ENCODE measurements at regions not wholly inside any gene's neighbourhood (a gene's known extent, or its start where the extent isn't known, plus 50 kb on each side); places are given as distances from the start of the nearest gene placed in this dataset.
"Not testable (repeated sequence)": the region's sequence is repeated elsewhere in the genome, so short reads cannot be mapped to it uniquely, and the experiment has no call there.

DNA sequence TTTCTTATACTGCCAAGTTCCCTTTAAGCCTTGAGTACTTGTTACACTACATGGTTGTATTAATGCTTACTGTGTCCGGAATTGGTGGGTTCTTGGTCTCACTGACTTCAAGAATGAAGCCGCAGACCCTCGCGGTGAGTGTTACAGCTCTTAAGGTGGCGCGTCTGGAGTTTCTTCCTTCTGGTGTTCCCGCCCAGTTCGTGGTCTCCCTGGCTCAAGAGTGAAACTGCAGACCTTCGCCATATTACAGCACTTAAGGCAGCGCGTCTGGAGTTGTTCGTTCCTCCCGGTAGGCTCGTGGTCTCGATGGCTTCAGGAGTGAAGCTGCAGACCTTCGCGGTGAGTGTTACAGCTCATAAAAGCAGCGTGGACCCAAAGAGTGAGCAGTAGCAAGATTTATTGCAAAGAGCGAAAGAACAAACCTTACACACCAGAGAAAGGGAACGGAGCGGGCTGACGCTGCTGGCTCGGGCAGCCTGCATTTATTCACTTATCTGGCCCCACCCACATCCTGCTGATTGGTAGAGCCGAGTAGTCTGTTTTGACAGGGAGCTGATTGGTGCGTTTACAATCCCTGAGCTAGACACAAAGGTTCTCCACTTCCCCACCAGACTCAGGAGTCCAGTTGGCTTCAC, 1171.3 kb upstream of the B3GALT2 start:
- DNase-seq, result not testable (repeated sequence)

DNA sequence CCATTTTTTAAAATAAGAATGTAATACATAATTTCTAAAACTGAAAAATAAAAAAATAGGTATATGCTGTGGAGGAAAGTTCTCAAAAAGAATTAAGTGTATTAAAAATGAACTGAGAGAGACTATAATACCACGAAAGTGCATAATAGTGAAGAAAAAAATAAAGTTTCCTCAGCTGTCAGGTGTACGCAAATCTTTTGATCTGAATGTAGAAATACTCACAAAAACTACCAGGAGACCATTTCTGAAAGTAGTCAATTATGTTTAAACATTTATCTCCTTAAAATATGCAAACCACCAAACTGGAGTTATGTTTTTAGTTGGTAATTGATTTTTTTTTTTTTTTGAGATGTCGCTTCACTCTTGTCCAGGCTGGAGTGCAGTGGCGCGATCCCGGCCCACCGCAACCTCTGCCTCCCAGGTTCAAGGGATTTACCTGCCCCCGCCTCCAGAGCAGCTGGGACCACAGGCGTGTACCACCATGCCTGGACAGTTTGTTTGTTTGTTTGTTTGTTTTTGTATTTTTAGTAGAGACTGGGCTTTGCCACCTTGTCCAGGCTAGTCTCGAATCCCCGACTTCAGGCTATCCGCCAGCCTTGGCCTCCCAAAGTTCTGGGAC, 1169.2 kb upstream of the B3GALT2 start:
- DNase-seq, result no peak

DNA sequence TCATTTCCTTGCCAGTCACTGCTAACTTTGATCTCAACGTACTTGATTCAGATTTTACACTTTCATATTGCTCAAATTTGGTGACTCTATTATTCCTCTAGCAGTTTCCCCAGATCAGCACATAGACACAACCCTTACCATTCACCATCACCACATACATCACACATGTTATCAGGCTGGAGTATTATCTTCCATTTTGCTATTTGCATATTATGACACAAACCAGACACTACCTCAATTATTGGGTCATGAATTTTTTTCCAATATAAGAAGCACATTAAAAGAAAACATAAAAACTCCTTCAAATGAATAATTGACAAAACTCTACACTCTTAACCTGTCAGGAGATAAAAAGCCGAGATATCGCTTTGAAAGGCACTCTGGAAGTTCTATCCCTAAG, 1166.7 kb upstream of the B3GALT2 start:
- DNase-seq, result no peak

DNA sequence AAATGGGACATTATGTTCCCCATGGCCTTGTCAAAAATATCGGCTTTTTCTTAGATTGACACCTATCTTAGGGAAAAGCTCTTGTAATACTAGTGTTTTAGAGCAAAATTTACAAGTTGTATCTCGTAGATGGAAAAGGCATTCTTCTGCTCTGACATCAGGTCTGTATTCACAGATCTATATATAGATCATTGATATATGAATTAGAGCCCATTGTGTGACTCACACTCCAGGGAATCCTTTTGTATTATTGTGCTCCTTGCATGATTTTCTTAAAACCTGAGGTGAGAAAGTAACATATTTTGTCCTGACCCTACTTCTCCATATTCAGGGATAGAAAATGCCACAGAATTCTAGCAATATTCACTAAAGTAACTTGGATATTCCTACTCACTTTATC, 1160.8 kb upstream of the B3GALT2 start:
- no peak for DNase-seq

DNA sequence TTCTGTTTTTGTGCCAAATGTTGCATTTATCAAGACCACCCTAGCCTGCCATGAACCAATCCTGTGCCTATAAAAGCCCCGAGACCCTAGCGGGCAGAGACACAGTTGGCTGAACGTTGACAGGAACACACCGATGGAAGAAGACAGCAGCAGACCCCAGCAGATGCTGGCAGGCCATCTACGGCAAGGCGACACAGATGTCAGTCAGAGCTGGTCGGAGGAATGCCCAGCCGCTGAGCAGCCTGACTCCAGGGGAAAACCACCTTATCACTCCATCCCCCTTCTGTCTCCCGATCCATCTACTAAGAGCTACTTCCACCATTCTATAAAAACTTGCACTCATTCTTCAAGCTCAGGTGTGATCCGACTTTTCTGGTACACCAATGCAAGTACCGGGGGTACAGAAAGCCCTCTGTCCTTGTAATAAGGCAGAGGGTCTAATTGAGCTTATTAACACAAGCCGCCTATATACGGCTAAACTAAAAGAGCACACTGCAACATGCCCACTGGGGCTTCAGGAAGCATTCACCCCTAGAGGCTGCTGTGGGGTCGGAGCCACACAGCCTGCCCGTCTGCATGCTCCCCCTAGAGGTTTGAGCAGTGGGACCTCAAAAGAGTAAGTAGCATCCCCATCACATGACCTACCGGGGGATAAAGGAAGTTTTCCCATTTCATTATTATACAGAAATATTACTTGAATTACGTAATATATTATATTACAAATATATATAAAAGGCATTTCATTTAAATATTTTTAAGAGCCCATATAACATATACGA, 1156.3 kb upstream of the B3GALT2 start:
- DNase-seq, result no peak

DNA sequence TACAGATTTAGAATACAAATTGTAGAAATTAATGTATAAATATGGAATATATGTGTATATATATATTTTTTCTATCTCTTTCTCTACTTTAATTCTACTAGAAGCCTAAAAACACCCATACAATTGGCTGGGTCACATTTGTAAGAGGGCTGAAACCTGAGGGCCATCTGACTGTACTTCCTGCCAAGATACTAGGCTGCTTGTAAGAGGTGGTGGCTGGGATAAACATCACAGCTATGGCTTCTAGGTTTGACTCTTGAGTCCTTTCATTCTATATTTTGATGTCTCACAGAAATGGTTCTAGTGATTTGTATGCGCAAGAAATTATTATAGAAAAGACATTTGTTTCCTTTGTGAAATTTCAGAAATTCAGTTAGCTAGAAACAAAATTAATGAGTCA, 1155.2 kb upstream of the B3GALT2 start:
- DNase-seq, result no peak

DNA sequence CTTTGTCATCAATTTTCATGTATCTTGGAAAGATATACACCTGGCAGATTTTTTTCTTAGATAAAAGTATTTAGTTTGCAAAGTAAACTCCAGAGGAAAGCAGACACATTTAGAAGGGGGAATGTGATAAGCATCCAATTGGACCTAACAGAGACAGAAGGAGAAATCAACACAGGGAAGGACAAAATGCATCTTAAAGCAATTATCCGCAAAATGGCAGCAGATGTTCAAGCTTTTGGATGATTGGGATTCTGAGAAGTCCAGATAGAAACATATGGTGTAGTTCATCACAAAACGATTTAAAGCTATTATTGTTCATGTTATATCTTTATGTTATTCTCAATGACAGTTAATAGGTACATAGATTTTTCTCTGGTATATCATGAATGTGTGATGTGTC, 1153.1 kb upstream of the B3GALT2 start:
- DNase-seq, result no peak

DNA sequence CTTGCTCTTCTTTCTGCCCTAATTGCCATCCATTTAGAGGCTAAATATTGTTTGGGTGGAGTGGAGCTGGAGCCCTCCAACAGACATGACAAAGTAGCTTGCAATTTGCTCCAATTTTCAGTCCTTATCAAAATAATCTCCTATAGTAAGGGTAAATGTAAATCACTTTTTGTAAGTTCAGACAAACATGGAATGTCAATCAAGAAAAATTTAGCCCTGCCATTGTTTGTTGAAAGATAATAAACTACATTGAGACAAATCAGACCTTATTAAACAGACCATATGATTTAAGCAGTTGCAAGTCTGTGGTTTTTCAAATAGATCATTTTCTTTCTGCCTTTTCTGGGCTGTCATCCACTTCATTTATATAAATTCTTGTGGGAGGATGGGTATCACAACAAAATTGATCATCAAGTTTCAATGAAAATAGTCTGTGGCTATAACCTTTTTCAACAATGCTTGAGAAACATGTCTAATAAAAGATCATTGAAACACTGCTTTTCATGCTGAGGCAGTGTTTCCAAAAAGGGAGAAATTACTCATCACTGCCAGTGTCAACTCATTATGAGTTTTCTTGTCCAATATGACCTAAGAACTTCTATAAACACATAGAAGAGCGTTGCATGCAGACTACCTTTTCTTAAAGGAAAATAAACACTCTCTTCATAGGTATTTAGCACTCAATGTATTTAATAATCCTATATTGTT, 1152.0 kb upstream of the B3GALT2 start:
- no peak for DNase-seq

DNA sequence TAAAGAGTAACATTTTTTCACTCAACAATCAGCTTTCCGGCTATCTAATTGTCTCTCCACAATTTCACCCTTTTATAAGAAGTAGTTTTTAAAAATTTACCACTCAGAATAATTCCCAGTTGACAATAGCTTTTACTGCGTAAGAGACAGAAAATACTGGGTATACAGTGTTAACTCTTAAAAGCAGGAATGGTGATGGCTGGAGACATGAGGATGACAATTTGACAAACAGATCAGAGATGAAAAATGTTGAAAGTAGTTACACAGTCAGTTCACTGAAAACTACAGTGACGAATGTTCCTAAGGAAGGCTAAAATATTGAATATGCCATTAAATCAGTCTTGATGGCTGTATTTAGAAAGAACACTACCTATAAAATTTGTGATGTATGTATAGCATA, 1146.8 kb upstream of the B3GALT2 start:
- no peak for DNase-seq

DNA sequence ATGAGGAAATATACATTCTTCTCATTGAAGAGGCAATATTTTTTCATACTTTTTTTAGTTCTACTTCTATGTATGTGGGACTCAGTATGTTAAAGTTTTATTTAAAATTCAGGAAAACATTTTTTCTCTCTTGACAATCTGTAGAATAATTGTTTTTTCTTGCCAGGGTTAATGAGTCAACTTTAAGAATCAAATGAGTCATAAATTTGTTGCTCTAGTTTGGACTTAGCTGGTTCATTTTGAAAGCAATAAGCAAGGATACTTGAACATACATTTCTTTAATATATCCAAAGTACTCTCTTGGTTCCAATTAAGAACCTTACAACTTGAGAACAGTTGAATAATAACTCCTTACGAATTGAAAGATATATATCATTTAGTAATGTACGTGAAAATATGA, 1145.3 kb upstream of the B3GALT2 start:
- no peak for DNase-seq

DNA sequence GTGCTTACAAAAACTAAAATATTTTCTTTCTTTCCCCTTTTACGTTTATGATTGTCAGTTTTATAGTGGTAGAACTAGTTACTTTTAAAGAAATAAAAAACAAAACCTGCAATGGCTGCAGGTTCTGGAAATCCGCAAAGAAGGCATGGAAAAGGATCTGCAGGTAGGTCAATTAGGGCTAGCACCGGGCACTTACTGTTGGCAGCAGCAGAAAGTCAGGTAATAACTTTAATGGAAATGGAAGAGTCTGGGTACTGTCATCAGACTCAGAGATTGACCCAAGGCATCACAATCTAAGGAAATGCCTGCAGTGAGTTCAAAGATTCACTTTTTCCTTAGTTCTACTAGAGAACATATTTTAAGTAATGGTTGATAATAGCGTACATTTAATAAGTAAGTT, 1136.3 kb upstream of the B3GALT2 start:
- DNase-seq, result no peak

DNA sequence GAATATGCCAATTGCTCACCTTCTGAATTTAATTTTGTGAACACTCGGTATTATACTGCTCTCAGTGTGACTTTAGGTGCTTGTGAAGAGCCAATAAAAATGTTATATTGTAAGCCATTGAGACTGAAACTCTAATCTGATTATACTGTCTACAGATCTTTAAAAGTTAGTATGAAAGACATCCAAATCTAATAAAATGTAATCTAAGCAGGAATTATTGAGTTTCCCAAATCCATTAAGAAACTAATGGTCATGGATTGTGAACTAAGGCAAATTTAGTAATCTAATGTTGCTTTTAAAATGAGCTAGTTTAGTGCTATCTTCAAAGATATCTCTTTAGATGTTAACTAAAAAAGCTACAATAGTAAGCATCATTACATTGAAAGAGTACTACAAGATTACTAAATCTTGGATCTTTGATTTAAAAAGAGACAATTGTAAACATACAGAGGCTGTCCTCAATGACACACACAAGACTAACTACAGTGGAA, 1132.4 kb upstream of the B3GALT2 start:
- DNase-seq, result no peak

DNA sequence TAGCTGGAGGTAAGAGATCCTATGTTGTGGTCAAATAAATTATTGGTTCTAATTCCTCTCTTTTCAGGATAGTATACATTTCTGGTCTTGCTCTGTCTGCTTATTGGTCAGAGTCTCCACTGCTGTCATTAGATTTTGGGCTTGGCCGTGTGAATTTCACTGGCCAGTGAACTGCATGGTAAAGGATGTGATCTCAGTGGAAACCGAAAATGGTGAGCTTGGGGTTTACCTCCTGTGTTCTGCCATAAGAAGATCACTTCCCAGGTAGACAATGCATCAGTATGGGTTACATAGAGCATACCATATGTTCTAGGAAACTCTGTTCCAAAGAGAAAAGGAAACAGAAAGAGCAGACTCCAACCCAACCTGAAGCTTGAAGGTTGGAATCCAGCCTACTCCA, 1123.3 kb upstream of the B3GALT2 start:
- no peak for DNase-seq

DNA sequence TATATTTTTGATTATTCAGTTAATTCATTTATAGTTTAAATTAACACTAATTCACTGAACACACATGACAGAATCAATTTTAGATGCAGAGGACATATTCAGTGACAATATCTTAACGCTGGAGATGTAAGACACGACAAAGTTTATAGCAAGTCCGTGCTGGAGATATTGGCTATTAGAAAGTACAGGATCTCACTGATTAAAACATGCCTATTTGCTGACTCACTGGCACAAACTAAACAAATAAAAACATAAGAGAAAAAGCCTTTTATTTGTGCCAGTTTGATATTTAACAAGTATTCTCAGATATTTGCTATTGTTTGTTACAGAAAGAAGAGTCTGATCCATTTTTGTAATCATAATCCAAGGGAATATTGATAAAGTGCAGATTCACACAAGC, 1122.9 kb upstream of the B3GALT2 start:
- no peak for DNase-seq

DNA sequence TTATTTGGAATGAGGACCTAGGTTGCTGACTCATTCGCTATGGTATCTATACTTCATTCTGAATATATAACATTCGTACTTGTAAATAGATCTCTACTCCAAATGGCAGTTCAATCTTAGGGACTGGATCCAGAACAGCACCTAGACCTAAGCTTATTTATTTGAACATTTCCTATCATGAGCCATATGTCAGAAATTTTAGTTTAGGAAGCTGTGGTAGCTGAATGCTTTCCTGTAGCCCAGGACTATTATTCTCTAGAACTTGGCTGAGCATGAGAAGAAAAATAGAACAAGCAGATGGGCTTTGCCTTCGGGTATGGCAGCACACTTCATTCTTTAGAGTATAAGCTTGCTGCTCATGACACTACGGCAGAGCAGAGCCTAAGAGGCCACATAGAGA, 1114.4 kb upstream of the B3GALT2 start:
- no peak for DNase-seq

DNA sequence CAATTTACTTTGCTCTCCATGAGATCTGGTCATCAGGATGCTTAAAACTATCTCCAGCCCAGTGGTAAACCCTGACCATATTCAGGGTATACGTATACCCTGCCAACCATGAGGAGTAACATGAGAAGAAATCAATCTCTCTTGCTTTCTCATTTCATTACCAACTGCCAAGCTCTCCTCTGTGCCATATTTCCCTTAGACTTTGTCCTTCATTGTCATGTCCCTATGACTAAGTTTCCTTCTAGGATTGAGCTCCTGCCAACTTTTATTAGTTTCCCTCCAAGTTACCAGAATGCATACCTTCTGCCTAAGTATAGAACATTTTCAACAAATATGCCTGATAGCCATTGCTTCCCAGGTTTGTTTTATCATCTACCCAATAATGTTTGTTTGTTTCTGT, 1113.9 kb upstream of the B3GALT2 start:
- DNase-seq, result no peak

DNA sequence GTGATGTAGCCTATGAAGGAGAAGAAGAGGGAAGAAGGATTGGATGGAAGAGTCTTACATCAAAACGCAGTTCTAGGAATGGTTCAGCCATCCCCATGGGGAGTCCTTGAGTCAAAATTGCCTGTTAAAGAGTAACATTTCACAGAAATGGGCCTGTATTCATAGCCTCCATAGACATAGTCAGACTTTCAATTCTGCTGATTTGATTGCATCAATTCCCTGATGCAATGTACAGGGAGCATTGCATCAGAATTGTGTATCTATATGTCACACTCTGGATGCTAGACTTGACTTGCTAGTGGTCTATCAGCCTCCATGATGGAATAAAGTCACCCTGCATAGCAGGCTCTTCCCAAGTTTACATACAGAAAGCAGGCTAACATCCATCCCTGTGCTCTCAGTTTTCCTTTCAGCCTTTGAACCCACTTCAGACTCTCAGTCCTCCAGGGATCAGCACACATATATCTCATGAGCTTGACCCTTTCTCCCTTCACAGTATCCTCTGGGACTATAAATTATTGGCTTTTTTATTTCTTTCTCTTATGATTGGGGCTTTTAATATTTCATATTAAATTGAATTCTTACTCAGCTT, 1111.7 kb upstream of the B3GALT2 start:
- no peak for DNase-seq

DNA sequence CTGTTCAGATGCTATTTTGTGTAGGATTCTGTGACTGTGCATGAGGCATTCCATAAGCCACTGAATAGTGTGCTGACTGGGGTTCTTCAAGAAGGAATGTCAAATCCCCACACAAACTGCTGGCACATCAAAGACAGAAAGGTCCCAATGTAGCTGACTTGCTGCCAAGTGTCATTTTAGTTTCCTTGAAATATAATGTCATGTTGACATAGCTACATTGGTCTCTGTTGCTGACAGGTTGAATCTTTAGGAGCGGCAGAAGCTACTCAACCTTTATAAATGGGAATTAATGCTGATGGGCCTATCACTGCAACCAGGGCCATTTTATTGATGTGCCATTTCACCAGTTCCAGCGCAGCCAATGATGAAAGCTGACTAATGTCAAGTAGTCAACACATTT, 1110.7 kb upstream of the B3GALT2 start:
- no peak for DNase-seq

DNA sequence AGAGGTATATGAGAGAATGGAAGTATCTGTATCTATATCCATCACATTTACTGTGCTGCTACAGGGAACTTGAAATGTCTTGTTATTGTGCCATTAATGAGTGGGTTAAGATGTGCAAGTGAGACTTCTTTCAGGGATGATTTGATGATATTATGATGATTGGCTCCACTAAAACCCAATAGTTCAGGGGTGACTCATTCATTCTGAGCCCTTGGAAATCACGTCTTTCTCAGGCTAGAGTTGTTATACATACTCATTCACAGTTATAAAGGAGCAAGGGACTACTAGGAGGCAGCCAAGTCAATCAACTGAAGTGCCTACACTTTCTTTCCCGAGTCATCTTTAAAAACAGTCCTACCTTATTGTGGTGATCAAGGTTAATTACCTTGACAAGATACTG, 1109.8 kb upstream of the B3GALT2 start:
- DNase-seq, result no peak

DNA sequence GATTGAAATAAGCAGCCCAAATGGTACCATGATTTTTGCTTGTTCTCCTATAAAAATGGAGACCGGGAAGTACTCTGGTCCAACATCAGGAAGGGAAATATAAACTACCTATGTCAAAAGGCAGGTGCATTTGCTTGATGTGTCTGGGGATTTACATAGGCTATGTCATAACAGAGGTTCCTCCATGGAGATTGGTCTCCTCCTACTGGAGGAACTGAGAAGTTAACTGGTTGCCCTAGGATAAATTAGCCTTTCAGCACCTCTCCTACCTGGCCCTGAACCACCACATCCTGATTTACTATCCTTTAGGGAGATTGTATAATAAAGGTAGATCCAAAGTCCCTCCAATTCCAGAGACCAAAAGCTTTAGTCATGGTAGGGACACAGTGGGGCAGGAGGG, 1109.3 kb upstream of the B3GALT2 start:
- no peak for DNase-seq

DNA sequence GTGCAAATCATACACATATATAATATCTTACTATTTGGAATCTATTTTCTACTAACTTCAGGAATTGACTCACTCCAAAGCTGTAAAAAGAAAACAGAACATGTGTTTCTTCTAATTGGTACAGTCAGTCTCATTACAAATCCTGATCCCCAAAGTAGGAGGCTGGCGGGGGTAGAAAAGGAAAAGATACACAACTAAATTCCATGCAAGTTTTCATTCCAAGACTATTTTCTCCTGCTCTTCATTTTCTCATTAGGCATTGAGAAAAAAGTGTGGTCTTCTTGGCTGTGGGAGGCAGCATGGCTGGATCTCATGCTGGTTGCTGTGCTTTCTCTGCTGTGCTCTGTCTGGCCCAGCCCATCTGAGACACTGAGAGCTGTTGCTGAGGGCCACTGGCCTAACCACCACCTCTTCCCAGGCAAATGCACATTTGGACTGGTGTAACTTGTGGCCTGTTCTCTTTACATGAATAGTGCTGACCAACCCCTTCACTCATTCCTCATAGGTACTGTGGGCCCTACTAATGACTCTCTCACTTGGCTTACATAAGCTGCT, 1107.5 kb upstream of the B3GALT2 start:
- no peak for DNase-seq

DNA sequence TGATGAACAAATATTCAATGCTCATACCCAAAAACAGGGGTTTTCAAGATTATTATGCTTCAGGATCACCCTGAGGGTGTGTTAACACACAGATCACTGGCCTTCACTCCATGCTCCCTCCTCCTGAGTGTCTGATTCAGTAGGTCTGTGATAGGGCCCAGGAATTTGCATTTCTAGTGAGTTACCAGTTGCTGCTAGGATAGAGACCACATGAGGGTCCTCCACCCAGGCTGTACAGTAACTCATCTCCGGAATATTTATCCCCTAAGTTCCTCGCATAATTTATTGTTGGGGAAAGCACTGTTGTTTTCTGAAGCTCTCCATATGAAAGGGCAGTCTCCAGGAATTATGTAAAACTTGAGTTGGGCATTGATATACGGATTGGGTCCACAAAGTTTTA, 1106.6 kb upstream of the B3GALT2 start:
- DNase-seq, result no peak

Data from T1000 (cell line).